SK-N-SH (cell line): ENCODE measurements at regions not wholly inside any gene's neighbourhood (a gene's known extent, or its start where the extent isn't known, plus 50 kb on each side); places are given as distances from the start of the nearest gene placed in this dataset.

Source experiments
- CTCF ChIP-seq: fragments of 200-600 bp; sonication (generic); IDR thresholded peaks from 2 replicates; pipeline ENCODE4 v1.6.1; 2017; ENCODE audit warnings: antibody characterized with exemption, mild to moderate bottlenecking, moderate library complexity
- EP300 ChIP-seq, 2 experiments: IDR thresholded peaks; 2 replicates each; pipeline versions ENCODE4 v1.4.0 to v1.6.1; 2012; ENCODE audit warnings: borderline replicate concordance in 1 of 2, low read depth in 1 of 2, low read length in 1 of 2
- GABPA ChIP-seq: IDR thresholded peaks from 2 replicates; pipeline ENCODE4 v1.4.0; 2012; ENCODE audit warnings: low read depth, mild to moderate bottlenecking
- POLR2AphosphoS5 ChIP-seq: IDR thresholded peaks from 2 replicates; pipeline ENCODE4 v1.6.1; 2012; ENCODE audit warnings: low read depth, low read length
- RAD21 ChIP-seq: IDR thresholded peaks from 2 replicates; pipeline ENCODE4 v1.6.1; 2012; ENCODE audit warnings: mild to moderate bottlenecking, low read length
- RFX5 ChIP-seq: IDR thresholded peaks from 2 replicates; pipeline ENCODE4 v1.6.1; 2012; ENCODE audit warnings: mild to moderate bottlenecking, improper control_type of control experiment, low read length
- SMC3 ChIP-seq: IDR thresholded peaks from 2 replicates; pipeline ENCODE4 v1.6.1; 2012; ENCODE audit warnings: low read depth, low read length, improper control_type of control experiment
- TCF12 ChIP-seq: IDR thresholded peaks from 2 replicates; pipeline ENCODE4 v1.4.0; 2012
- TF ChIP-seq, protein P1 (sequence below): IDR thresholded peaks from 2 replicates; pipeline ENCODE4; 2012
- TF ChIP-seq, protein P2 (sequence below): IDR thresholded peaks from 2 replicates; pipeline ENCODE4 v1.6.1; 2012; ENCODE audit warnings: mild to moderate bottlenecking, low read depth, low read length, moderate library complexity

- TF ChIP-seq, protein P1, sequence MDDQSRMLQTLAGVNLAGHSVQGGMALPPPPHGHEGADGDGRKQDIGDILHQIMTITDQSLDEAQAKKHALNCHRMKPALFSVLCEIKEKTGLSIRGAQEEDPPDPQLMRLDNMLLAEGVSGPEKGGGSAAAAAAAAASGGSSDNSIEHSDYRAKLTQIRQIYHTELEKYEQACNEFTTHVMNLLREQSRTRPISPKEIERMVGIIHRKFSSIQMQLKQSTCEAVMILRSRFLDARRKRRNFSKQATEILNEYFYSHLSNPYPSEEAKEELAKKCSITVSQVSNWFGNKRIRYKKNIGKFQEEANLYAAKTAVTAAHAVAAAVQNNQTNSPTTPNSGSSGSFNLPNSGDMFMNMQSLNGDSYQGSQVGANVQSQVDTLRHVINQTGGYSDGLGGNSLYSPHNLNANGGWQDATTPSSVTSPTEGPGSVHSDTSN = no peak
- TF ChIP-seq TCF12 (no peak), CTCF (no peak), POLR2AphosphoS5 (no peak), EP300 (IDR thresholded peaks at IDR 0.05; ENCODE audit: borderline replicate concordance in 1 of 2, low read depth in 1 of 2, low read length in 1 of 2) (no peak), SMC3 (no peak), GABPA (no peak), RAD21 (no peak), RFX5 (no peak)
- TF ChIP-seq, protein P2, sequence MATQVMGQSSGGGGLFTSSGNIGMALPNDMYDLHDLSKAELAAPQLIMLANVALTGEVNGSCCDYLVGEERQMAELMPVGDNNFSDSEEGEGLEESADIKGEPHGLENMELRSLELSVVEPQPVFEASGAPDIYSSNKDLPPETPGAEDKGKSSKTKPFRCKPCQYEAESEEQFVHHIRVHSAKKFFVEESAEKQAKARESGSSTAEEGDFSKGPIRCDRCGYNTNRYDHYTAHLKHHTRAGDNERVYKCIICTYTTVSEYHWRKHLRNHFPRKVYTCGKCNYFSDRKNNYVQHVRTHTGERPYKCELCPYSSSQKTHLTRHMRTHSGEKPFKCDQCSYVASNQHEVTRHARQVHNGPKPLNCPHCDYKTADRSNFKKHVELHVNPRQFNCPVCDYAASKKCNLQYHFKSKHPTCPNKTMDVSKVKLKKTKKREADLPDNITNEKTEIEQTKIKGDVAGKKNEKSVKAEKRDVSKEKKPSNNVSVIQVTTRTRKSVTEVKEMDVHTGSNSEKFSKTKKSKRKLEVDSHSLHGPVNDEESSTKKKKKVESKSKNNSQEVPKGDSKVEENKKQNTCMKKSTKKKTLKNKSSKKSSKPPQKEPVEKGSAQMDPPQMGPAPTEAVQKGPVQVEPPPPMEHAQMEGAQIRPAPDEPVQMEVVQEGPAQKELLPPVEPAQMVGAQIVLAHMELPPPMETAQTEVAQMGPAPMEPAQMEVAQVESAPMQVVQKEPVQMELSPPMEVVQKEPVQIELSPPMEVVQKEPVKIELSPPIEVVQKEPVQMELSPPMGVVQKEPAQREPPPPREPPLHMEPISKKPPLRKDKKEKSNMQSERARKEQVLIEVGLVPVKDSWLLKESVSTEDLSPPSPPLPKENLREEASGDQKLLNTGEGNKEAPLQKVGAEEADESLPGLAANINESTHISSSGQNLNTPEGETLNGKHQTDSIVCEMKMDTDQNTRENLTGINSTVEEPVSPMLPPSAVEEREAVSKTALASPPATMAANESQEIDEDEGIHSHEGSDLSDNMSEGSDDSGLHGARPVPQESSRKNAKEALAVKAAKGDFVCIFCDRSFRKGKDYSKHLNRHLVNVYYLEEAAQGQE = no peak
Observed at GRCh38 chr12:131315601-131316000, 361.9 kb downstream of the ADGRD1 start.
